ENCODE measurements at regions not wholly inside any gene's neighbourhood (a gene's known extent, or its start where the extent isn't known, plus 50 kb on each side); places are given as distances from the start of the nearest gene placed in this dataset.

DNA sequence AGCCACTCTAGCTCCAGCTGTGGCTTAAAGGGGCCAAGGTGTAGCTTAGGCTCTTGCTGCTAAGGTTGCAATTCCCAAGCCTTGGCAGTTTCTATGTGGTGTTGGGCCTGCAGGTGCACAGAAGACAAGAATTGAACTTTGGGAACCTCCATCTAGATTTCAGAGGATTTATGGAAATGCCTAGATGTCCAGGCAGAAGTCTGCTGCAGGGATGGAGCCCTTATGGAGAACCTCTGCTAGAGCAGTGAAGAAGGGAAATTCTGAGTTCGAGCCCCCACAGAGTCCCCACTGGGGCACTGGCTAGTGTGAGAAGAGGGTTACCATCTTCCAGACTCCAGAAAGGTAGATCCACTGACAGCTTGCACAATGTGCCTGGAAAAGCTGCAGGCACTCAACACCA is 694.7 kb downstream of the SLC16A7 start (continued):
- TF ChIP-seq AFF4 (CRISPR knock-in tag; IDR thresholded peaks at IDR 0.05; ENCODE audit: borderline replicate concordance) (no peak), ZNF532 (CRISPR knock-in tag; IDR thresholded peaks at IDR 0.05; ENCODE audit: borderline replicate concordance) (no peak), ZNF219 (CRISPR knock-in tag; IDR thresholded peaks at IDR 0.05; ENCODE audit: borderline replicate concordance) (no peak)

GRCh38 chr12:60308366-60308991 is 712.6 kb downstream of the SLC16A7 start:
- CTCF ChIA-PET = no interaction called here

GRCh38 chr12:60311940-60312339 is 716.1 kb downstream of the SLC16A7 start:
- no peaks in the 10 kb centered on the region for H3K9me3 Mint-ChIP-seq
- TF ChIP-seq SMAD4 (CRISPR knock-in tag; IDR thresholded peaks at IDR 0.05) (no peak), ZBTB21 (CRISPR knock-in tag; IDR thresholded peaks at IDR 0.05; ENCODE audit: borderline replicate concordance) (no peak), TEAD1 (CRISPR knock-in tag; IDR thresholded peaks at IDR 0.05) (no peak), ZNF121 (CRISPR knock-in tag; IDR thresholded peaks at IDR 0.05) (no peak), SP1 (CRISPR knock-in tag; conservative IDR thresholded peaks at IDR 0.05) (no peak)
- TF ChIP-seq, protein P1, sequence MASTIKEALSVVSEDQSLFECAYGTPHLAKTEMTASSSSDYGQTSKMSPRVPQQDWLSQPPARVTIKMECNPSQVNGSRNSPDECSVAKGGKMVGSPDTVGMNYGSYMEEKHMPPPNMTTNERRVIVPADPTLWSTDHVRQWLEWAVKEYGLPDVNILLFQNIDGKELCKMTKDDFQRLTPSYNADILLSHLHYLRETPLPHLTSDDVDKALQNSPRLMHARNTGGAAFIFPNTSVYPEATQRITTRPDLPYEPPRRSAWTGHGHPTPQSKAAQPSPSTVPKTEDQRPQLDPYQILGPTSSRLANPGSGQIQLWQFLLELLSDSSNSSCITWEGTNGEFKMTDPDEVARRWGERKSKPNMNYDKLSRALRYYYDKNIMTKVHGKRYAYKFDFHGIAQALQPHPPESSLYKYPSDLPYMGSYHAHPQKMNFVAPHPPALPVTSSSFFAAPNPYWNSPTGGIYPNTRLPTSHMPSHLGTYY (CRISPR knock-in tag; IDR thresholded peaks at IDR 0.05) = no peak
- peaks cover 4% of the 10 kb centered on the region for H3K4me1 Mint-ChIP-seq
- H3K4me3 Mint-ChIP-seq = no peak overlapping the region
- CTCF ChIA-PET = no interaction called here
- POLR2A ChIA-PET = no interaction called here
- no peaks in the 10 kb centered on the region for H3K36me3 Mint-ChIP-seq
- H3K27ac Mint-ChIP-seq = no peak overlapping the region
- ATAC-seq = no peak
- H3K27me3 Mint-ChIP-seq (ENCODE audit: low read depth) = no peaks in the 10 kb centered on the region
- DNase-seq (ENCODE audit: low spot score) = no peak

More at GRCh38 chr12:60308366-60308991, 712.6 kb downstream of the SLC16A7 start:
- no peaks in the 10 kb centered on the region for H3K9me3 Mint-ChIP-seq
- no peak overlapping the region for H3K27ac Mint-ChIP-seq
- H3K4me1 Mint-ChIP-seq = peaks cover 4% of the 10 kb centered on the region
- ATAC-seq (no peak), DNase-seq (ENCODE audit: low spot score) (no peak)
- TF ChIP-seq GABPB1 (CRISPR knock-in tag; IDR thresholded peaks at IDR 0.05) = no peak
- no peak for TF ChIP-seq GTF2I (CRISPR knock-in tag; conservative IDR thresholded peaks at IDR 0.05)
- no peak for TF ChIP-seq TCF7 (CRISPR knock-in tag; IDR thresholded peaks at IDR 0.05; ENCODE audit: low read depth)
- H3K27me3 Mint-ChIP-seq (ENCODE audit: low read depth) = no peaks in the 10 kb centered on the region
- POLR2A ChIA-PET = no interaction called here
- H3K4me3 Mint-ChIP-seq = no peak overlapping the region
- H3K36me3 Mint-ChIP-seq = no peaks in the 10 kb centered on the region
